Activated T-cell treated with anti-CD3 and anti-CD28 coated beads for 48 hours (primary cell): ENCODE measurements at regions not wholly inside any gene's neighbourhood (a gene's known extent, or its start where the extent isn't known, plus 50 kb on each side); places are given as distances from the start of the nearest gene placed in this dataset.
"Not testable (repeated sequence)": the region's sequence is repeated elsewhere in the genome, so short reads cannot be mapped to it uniquely, and the experiment has no call there.

Source experiments
- DNase-seq: peaks from one replicate; pipeline ENCODE4 v3.0.0-alpha.2; 2020; ENCODE audit warnings: low read depth

DNA sequence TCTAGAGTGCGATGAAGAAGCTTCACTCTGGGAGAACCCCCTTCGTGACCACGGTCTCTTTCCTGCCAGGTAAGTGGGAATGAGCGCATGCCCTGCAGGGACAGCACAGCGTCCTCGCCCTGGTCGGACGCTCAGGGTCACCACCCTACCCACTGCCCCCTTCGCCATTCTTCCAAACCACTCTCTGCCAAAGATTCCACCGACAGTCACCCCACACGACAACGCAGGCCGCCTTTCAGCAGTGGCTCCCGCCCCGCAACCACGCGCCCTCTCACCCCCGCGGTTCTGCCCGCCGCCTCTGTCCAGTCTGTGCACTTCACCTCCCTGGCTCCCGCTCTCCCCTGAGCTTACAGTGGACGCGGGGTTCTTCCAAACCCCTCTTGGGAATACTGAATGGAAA is 82.3 kb upstream of the FCGR1A start:
- DNase-seq = not testable (repeated sequence)

DNA sequence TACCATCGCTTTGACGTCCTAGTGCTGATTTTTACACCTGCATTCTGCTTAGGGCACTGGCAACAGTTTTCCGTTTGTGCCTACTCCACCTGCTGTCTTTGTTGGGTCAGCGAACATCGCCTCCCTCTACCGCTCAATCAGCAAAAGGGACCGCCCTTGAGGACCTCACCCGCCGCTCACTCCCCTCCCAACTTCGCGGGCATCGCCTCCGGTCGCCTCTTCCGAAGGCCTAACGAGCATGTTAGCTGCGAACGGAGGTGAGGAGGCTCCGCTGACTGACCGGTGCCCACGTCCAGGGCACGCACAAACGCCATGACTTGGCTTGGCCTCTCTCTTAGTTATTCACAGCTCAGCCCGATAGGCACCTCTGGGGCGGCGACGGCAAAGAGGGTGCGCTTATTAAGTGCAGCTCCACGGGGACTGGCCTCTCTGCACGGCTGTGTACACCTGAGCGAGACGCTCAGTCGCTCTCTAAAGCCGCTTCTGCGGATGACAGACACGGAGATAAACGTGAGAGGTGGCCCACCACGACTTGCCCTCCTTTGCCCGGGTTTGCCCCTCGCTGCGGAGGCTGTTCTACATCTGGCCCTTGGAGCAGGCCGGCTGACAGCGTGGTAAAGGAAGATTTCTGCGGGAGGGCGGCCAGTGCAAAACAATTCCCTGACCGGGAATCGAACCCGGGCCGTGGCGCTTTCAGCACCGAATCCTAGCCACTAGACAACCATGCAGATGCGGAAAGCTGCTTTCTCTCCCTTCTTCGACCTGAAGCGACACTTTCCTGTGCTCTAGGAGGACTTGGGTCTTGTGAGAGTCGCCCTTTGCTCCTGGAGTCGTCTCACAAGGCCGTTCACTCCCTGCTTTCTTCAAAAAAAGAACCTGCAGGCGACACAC is 81.6 kb upstream of the FCGR1A start:
- DNase-seq = not testable (repeated sequence)

DNA sequence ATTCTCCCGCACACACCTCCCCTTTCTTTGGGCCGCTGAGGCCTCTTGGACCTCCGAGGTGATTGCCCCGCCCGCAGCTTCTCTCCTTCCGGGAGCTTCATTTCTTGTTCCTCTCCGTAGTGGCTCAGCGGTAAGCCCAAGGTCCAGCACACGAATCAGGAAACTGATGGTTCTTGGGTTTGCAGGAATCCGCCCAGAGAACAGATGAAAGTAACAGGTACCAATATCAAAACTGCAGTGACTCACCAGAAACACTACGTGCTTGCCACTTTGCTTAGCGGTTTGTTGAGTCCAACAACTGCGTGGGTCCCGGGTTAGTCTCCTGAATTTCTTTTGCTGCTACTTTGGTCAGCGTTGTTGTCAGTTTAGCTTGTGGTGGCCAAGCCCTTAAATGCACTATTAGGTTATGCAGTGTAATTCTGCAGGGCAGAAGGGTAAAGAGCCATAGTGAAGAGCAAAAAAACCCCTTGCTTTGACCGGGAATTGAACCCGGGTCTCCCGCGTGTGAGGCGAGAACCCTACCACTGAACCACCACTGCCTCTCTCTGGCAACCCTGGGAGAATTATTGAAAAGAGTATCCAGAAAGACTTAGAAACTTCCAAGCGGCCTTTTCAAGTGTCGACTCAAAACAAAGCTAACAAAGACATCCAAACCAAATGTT is 74.2 kb upstream of the FCGR1A start:
- peak; percentile 63 for DNase-seq

DNA sequence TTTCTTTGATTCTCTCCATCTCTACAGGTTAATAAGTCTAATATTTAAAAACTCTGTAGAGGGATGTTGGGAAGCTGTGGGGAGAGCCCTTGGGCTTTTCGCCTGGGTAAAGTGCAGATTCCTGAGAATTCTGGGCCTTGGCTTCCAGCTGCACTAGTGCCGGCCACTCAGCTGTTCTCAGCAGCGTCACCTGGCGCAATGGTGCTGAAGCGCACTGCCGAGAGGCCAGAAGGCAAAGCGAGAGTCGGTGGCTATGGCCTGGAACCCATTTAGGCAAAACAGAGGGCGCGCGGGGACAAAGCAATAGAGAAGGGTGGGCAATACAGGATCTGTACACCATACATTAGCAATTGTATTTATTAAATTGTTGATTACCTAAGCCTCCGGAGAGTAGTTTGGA is 70.8 kb upstream of the FCGR1A start:
- not testable (repeated sequence) for DNase-seq

DNA sequence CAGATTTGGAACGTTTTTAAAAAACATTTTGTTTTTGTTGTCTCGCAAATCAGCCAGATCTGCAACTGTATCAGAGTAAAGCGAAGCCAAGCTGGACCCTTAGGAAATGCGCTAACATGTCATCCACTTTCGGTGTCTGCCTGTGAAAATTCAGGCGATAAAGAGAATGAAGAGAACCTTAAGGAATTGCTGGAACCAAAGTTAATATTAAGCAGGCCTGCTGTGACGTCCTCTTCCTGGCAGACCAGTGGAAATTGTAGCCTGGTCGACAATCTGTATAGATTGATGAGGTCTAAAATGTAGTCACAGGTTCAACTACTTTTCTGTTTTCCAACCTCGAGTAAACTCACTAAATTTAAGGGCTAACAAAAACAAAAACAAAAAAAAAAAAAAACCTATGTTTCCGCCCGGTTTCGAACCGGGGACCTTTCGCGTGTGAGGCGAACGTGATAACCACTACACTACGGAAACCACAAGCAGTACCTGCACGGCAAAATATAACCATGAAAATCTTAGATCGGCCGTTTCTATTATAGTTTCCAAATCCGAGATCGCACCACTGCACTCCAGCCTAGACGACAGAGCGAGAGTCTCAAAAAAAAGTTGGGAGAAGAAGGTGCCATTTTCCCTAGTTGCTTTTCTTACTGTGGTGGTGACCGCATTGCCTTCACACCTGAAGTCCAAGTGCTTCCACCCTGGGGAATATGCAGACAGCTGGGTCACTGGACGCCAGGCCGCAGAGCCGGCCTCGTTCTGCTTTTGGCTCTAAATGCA is 70.2 kb upstream of the FCGR1A start:
- DNase-seq = peak; percentile 29

DNA sequence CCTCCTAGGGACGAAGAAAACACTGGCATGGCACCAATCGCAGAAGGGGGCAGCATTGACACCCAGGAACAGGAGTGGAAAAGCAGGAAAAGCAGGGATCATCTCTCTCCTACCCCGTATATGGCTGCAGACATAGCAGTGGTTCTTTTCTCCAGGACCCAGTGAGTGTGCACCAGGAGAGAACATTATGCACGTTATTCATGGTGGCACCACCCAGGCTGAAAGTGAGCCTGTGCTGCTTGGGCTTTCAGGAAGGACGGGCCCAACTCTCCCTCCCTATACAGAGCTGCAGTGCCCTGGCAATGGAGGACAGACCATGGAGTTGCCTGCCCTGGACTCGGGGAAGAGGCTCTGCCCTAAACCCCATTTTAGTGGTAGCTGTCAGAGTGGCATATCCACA is 69.0 kb upstream of the FCGR1A start:
- DNase-seq = not testable (repeated sequence)

DNA sequence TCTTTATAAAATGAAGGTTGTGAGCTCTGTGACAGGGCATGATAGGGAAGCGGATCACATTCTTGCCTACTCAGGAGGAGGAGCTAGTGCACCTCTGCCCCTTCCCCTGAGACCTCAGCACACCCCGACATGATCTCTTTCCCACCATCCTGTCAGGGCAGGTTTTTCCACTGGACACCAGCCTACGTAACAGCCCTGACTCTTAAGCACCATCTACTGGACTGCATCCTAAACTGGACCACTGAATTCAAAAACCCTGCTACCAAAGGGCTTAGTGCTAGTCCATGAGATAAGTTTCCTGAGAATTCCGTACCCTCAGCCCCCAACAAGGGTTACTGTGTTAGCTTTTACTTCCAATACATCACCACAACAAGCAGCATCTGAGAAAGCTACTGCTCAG is 68.5 kb upstream of the FCGR1A start:
- not testable (repeated sequence) for DNase-seq

DNA sequence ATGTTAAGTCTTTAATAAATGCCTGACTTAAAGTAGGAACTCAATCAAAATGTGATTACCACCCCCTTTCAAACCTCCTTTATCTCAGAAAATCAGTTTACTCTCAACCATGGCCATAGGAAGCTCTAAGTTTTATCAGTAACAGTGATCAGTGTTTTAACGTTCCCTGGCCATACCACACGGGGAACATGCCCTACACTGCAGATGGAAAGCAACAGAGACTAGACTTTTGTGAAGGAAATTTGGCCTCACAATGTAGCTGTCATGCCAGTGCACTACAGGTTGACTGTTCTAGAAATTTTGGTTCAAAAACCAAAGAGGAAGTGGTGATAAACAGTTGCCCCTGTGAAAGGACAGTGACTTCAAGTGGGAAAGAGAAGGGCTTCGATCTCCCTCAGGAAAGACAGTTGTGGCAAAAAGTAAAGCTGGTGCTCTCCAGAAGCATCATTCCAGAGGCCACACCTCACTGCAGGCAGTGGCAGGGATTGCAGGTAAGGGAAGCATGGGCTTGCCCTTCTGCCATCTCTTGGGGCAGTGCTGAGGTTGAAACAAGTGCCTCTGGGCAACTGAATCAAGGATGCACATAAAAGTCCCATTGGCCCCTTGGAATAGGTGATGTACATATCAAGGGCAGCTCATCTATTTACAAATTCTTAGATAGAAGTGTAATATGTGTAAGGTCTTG is 57.7 kb upstream of the FCGR1A start:
- DNase-seq = not testable (repeated sequence)

DNA sequence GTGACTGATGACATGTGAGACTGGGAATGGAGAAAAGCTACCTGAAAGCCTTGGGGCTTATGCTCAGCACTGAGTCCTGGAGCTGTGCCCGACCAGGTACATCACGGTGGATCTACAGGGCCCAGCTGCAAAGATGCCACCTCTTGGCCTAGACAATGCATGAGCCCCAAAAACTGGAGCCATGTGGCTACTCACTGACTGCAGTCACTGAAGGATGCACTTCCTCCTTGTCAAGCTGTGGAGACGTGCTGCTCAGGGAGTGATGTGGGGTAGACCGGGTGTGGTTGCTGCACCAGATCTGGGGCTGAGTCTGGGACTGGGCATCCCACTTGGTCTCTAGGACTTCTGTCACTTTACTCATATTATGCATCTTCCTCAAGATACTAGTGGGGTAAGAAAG is 55.8 kb upstream of the FCGR1A start:
- DNase-seq = not testable (repeated sequence)

DNA sequence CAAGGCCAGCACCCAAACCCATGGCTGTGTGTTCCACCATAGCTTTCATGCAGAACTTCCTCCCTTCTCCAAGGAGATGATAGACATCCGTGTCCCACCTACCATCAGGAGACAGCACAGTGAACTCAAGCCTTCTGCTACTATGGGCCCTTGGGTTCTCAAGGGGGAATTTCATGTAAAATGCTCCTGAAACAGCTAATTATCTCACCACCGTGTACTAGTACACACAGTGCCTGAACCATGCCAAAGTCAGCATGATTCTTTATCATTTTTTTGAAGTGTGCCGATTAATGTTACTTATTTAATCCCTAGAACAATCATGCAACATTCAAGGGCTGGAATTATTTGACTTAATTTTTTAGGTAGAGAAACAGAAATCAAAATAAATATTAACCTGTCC is 53.9 kb upstream of the FCGR1A start:
- DNase-seq = not testable (repeated sequence)
